ENCODE measurements at regions not wholly inside any gene's neighbourhood (a gene's known extent, or its start where the extent isn't known, plus 50 kb on each side); places are given as distances from the start of the nearest gene placed in this dataset.
"Not testable (repeated sequence)": the region's sequence is repeated elsewhere in the genome, so short reads cannot be mapped to it uniquely, and the experiment has no call there.

DNA sequence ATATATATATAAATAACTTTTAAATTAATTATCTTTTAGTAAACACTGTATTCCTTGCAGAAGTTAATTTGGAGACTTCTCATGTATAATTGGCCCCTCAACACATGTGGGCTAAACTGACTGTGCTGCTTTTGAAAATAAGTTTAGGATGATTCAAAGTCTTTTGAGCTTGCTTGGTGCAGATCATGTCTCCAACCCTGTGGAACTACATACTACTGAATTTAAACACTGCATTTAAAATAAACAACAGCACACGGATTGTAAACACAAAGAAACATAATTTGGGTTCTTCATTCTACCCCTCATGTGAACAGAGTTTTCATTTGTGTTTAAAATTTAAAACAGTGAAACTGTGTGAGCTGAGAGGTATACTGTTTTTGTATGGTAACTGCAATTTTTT lies 167.7 kb downstream of the DDX1 start:
- H3K4me3 Mint-ChIP-seq (ENCODE audit: unreplicated experiment) = no peak overlapping the region

GRCh38 chr2:15759791-15760190 lies 168.1 kb downstream of the DDX1 start:
- BruUV-seq (replicated peaks); H3K4me3 Mint-ChIP-seq (ENCODE audit: unreplicated experiment); POLR2A ChIA-PET; H3K9me3 Mint-ChIP-seq (ENCODE audit: unreplicated experiment); intact Hi-C loops (cut with micrococcal nuclease); H3K4me1 Mint-ChIP-seq (ENCODE audit: insufficient read depth, unreplicated experiment); H3K36me3 Mint-ChIP-seq (ENCODE audit: insufficient read depth, unreplicated experiment); DNase-seq (ENCODE audit: unreplicated experiment); H3K27ac Mint-ChIP-seq (ENCODE audit: low read depth, unreplicated experiment): not testable (repeated sequence)
- peaks cover 78% of the 10 kb centered on the region for H3K27me3 Mint-ChIP-seq (ENCODE audit: insufficient read depth, unreplicated experiment)
- CTCF ChIA-PET = interaction anchor here (0.7 to 1.8 kb wide), 3 partner anchors 9 to 339 kb away, joined by 3 read pairs; no protein-coding TSS in a partner anchor

More for the DNA sequence above, 167.7 kb downstream of the DDX1 start:
- H3K27me3 Mint-ChIP-seq (ENCODE audit: insufficient read depth, unreplicated experiment) = peaks cover 78% of the 10 kb centered on the region
- CTCF ChIA-PET = interaction anchor here (1.0 kb wide), 1 partner anchor 8 kb away, joined by 3 read pairs; no protein-coding TSS in a partner anchor
- no TSS peak for BruUV-seq (replicated peaks)
- no peak for DNase-seq (ENCODE audit: unreplicated experiment)
- no peak for TF ChIP-seq CTCF (IDR thresholded peaks at IDR 0.05; ENCODE audit: unreplicated experiment)
- H3K4me1 Mint-ChIP-seq (ENCODE audit: insufficient read depth, unreplicated experiment) = no peaks in the 10 kb centered on the region
- no peak overlapping the region for H3K27ac Mint-ChIP-seq (ENCODE audit: low read depth, unreplicated experiment)
- H3K36me3 Mint-ChIP-seq (ENCODE audit: insufficient read depth, unreplicated experiment) = no peaks in the 10 kb centered on the region
- H3K9me3 Mint-ChIP-seq (ENCODE audit: unreplicated experiment) = no peaks in the 10 kb centered on the region
- intact Hi-C loops (cut with micrococcal nuclease) = no loop called here
- POLR2A ChIA-PET = no interaction called here

DNA sequence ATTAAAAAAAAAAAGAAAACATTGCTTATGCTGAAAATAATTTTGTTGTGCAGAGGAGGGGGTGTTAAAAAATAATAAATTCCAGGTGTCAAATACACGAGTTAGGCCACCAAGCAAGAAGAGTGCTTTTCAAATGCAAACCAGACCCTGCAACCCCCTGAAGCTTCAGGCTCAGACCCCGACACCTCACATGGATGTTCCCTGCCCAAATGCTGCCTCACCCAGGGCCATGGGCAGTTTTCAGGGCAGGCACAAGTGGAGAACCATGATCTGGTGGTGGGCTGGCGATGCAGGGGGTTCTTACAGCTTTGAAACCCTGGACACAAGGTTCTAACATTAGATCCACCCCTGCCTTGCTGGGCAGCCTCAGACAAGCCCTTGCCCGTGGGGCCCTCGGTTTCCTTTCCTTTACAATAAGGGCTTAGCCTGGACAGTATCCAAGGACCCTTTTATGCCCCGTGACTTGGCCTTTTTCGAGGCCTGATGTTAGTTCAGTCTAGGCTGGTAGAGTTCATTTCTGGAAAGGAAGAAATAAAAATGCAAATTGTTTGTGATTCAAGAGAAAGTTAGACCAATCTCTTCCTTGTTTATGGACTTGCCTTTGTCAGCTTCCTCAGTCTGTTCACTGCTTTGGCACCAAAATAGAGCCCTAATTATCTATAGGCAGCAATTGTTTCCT lies 168.7 kb downstream of the DDX1 start:
- H3K36me3 Mint-ChIP-seq (ENCODE audit: insufficient read depth, unreplicated experiment) = no peaks in the 10 kb centered on the region
- no peak overlapping the region for H3K4me3 Mint-ChIP-seq (ENCODE audit: unreplicated experiment)
- peaks cover 73% of the 10 kb centered on the region for H3K27me3 Mint-ChIP-seq (ENCODE audit: insufficient read depth, unreplicated experiment)
- H3K27ac Mint-ChIP-seq (ENCODE audit: low read depth, unreplicated experiment) = no peak overlapping the region
- H3K4me1 Mint-ChIP-seq (ENCODE audit: insufficient read depth, unreplicated experiment) = no peaks in the 10 kb centered on the region
- TF ChIP-seq CTCF (IDR thresholded peaks at IDR 0.05; ENCODE audit: unreplicated experiment) = no peak
- intact Hi-C loops (cut with micrococcal nuclease) = no loop called here
- BruUV-seq (replicated peaks) = no TSS peak
- ChIA-PET CTCF (interaction anchor here (0.7 to 1.8 kb wide), 3 partner anchors 9 to 339 kb away, joined by 3 read pairs; no protein-coding TSS in a partner anchor), POLR2A (no interaction called here)
- no peak for DNase-seq (ENCODE audit: unreplicated experiment)
- no peaks in the 10 kb centered on the region for H3K9me3 Mint-ChIP-seq (ENCODE audit: unreplicated experiment)

- Mint-ChIP-seq H3K4me1 (ENCODE audit: insufficient read depth, unreplicated experiment) (no peaks in the 10 kb centered on the region), H3K27me3 (ENCODE audit: insufficient read depth, unreplicated experiment) (peaks cover 68% of the 10 kb centered on the region), H3K4me3 (ENCODE audit: unreplicated experiment) (no peak overlapping the region), H3K27ac (ENCODE audit: low read depth, unreplicated experiment) (no peak overlapping the region), H3K36me3 (ENCODE audit: insufficient read depth, unreplicated experiment) (no peaks in the 10 kb centered on the region), H3K9me3 (ENCODE audit: unreplicated experiment) (no peaks in the 10 kb centered on the region)
- no TSS peak for BruUV-seq (replicated peaks)
- ChIA-PET CTCF (interaction anchor here (1.8 kb wide), 1 partner anchor 32 kb away, joined by 3 read pairs; no protein-coding TSS in a partner anchor), POLR2A (no interaction called here)
- TF ChIP-seq CTCF (IDR thresholded peaks at IDR 0.05; ENCODE audit: unreplicated experiment) = no peak
- intact Hi-C loops (cut with micrococcal nuclease) = no loop called here
- no peak for DNase-seq (ENCODE audit: unreplicated experiment)
These were observed 169.4 kb downstream of the DDX1 start for GRCh38 chr2:15761056-15761455.

Data from MCF 10A (cell line).